ENCODE measurements at regions not wholly inside any gene's neighbourhood (a gene's known extent, or its start where the extent isn't known, plus 50 kb on each side); places are given as distances from the start of the nearest gene placed in this dataset.

GRCh38 chr15:59953392-59953883 lies 50.7 kb upstream of the FOXB1 start:
- Mint-ChIP-seq H3K27me3 (peaks cover 32% of the 10 kb centered on the region), H3K4me1 (peaks cover 17% of the 10 kb centered on the region), H3K36me3 (peaks cover 9% of the 10 kb centered on the region), H3K9me3 (ENCODE audit: low read depth) (peaks cover 6% of the 10 kb centered on the region), H3K27ac (no peak overlapping the region), H3K4me3 (no peak overlapping the region)
- DNase-seq (no peak), ATAC-seq (no peak)
- CTCF ChIA-PET, result no interaction called here

DNA sequence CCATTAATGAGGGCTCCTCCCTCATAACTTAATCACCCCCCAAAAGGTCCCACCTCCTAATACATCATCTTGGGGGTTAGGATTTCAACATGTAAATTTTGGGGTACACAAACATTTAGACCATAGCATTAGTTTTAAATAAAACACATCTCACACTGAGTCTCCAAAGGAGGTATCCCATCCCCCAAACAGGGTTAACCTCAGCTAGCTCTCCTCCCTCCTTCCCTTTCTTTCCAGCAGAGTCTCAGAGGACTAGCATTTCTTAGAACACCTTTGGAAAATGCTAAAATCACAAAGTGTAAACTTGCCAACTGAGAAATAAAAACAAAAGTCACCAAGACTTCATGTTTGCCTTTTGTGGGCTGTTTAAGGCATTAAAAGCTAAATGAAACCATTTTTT lies 51.2 kb upstream of the FOXB1 start:
- peaks cover 5% of the 10 kb centered on the region for H3K9me3 Mint-ChIP-seq (ENCODE audit: low read depth)
- ATAC-seq (no peak), DNase-seq (no peak)
- H3K4me3 Mint-ChIP-seq, result no peak overlapping the region
- peaks cover 32% of the 10 kb centered on the region for H3K27me3 Mint-ChIP-seq
- H3K36me3 Mint-ChIP-seq, result peaks cover 8% of the 10 kb centered on the region
- CTCF ChIA-PET, result no interaction called here
- H3K27ac Mint-ChIP-seq, result no peak overlapping the region
- H3K4me1 Mint-ChIP-seq, result peaks cover 13% of the 10 kb centered on the region

GRCh38 chr15:59950603-59951388 lies 53.3 kb upstream of the FOXB1 start:
- no peak for DNase-seq
- Mint-ChIP-seq H3K36me3 (peaks cover 4% of the 10 kb centered on the region), H3K4me1 (peaks cover 13% of the 10 kb centered on the region), H3K9me3 (ENCODE audit: low read depth) (no peaks in the 10 kb centered on the region), H3K4me3 (no peak overlapping the region), H3K27ac (no peak overlapping the region), H3K27me3 (peaks cover 34% of the 10 kb centered on the region)
- CTCF ChIA-PET, result interaction anchor here (1.2 to 1.4 kb wide), 2 partner anchors 10 to 46 kb away, joined by 3 to 4 read pairs; no protein-coding TSS in a partner anchor
- ATAC-seq, result no peak

DNA sequence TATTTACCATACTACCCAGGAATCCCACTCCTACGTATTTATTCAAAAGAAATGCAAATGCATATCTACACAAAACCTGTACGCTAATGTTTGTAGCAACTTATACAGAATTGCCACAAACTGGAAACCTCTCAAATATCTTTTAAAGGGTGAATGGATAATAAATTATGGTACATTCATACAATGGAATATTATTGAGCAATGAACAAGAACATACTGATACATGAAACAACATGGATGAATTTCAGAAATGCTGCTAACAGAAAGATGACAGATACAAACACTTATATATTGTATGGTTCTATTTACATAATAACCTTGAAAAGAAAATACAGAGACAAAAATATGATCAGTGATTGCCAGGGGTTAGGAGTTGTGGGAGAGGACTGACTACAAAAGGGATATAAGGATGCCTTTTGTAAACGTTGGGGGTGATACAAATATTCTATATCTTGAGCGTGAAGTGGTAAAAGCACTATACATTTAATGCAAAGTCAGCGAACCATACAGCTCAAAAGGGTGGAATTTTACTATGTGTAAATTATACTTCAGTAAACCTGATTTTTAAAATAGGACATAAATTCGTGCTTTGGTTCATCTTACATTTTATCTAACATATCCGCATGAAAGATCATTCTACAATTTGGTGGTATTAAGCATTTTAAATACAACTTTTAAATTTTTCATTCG lies 55.0 kb upstream of the FOXB1 start:
- DNase-seq (no peak), ATAC-seq (no peak)
- CTCF ChIA-PET, result interaction anchor here (1.4 kb wide), 1 partner anchor 8 kb away, joined by 3 read pairs; no protein-coding TSS in a partner anchor
- Mint-ChIP-seq H3K4me3 (no peak overlapping the region), H3K9me3 (ENCODE audit: low read depth) (no peaks in the 10 kb centered on the region), H3K4me1 (peaks cover 13% of the 10 kb centered on the region), H3K27ac (no peak overlapping the region), H3K36me3 (peaks cover 4% of the 10 kb centered on the region), H3K27me3 (peaks cover 23% of the 10 kb centered on the region)

DNA sequence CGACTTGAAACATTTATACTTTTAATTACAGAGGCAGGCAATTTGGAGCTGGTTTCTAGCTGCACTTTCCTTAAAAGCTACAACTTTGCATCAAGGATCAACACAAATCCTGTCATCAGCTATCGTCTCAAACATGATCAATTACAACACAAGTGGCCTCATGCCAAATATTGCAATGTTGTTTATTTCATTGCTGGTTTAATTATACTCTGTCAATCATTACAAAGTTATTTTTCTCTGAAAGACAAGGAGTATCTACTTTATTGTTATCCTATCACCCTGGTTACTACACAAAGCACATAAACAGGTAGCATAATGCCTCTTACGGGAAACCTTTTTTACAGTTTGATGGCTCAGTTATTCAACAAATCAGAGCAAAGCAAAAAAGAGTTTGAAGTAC lies 58.0 kb upstream of the FOXB1 start:
- peaks cover 13% of the 10 kb centered on the region for H3K4me1 Mint-ChIP-seq
- H3K9me3 Mint-ChIP-seq (ENCODE audit: low read depth), result no peaks in the 10 kb centered on the region

GRCh38 chr15:59945036-59945435 lies 59.1 kb upstream of the FOXB1 start:
- H3K9me3 Mint-ChIP-seq (ENCODE audit: low read depth), result no peaks in the 10 kb centered on the region
- peaks cover 2% of the 10 kb centered on the region for H3K36me3 Mint-ChIP-seq
- DNase-seq (no peak), ATAC-seq (no peak)
- CTCF ChIA-PET, result interaction anchor here (1.0 to 1.3 kb wide), 2 partner anchors 14 to 193 kb away, joined by 4 to 5 read pairs; no protein-coding TSS in a partner anchor
- H3K4me3 Mint-ChIP-seq, result no peak overlapping the region
- H3K27ac Mint-ChIP-seq, result no peak overlapping the region
- H3K4me1 Mint-ChIP-seq, result peaks cover 10% of the 10 kb centered on the region
- peaks cover 26% of the 10 kb centered on the region for H3K27me3 Mint-ChIP-seq

More for the DNA sequence above, 58.0 kb upstream of the FOXB1 start:
- Mint-ChIP-seq H3K36me3 (peaks cover 2% of the 10 kb centered on the region), H3K27me3 (peaks cover 22% of the 10 kb centered on the region), H3K4me3 (no peak overlapping the region), H3K27ac (no peak overlapping the region)
- DNase-seq, result no peak
- CTCF ChIA-PET, result no interaction called here
- ATAC-seq, result no peak

DNA sequence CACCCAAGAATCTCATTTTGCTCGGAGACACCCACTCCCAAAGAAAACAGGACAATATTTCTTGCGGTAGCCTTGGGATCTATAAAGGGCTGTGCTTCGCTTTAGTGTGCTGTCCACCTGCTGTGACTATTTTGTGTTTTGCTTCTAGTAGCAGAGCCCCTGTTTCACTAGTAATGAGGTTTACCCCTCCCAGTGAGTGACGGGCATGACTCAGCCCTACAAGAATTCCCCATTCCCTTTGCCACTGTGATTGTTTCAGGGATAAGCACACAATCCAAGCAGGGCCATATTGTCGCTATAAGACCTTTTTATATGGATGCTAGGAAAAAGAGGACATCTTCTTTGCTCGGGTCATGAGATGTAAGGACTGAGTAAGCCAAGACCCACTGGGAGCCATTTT lies 62.5 kb upstream of the FOXB1 start:
- Mint-ChIP-seq H3K27ac (no peak overlapping the region), H3K4me3 (no peak overlapping the region), H3K36me3 (no peaks in the 10 kb centered on the region), H3K27me3 (peaks cover 33% of the 10 kb centered on the region), H3K9me3 (ENCODE audit: low read depth) (no peaks in the 10 kb centered on the region), H3K4me1 (no peaks in the 10 kb centered on the region)
- CTCF ChIA-PET, result no interaction called here
- no peak for ATAC-seq
- DNase-seq, result no peak

GRCh38 chr15:59940928-59941327 lies 63.2 kb upstream of the FOXB1 start:
- Mint-ChIP-seq H3K27ac (no peak overlapping the region), H3K9me3 (ENCODE audit: low read depth) (no peaks in the 10 kb centered on the region), H3K4me3 (no peak overlapping the region), H3K36me3 (no peaks in the 10 kb centered on the region), H3K4me1 (no peaks in the 10 kb centered on the region), H3K27me3 (peaks cover 33% of the 10 kb centered on the region)
- CTCF ChIA-PET, result interaction anchor here (0.7 kb wide), 1 partner anchor 9 kb away, joined by 3 read pairs; no protein-coding TSS in a partner anchor
- ATAC-seq, result no peak
- DNase-seq, result no peak

GRCh38 chr15:59940456-59940855 lies 63.7 kb upstream of the FOXB1 start:
- no peak for ATAC-seq
- peaks cover 35% of the 10 kb centered on the region for H3K27me3 Mint-ChIP-seq
- H3K4me3 Mint-ChIP-seq, result no peak overlapping the region
- CTCF ChIA-PET, result interaction anchor here (0.7 kb wide), 1 partner anchor 10 kb away, joined by 3 read pairs; no protein-coding TSS in a partner anchor
- H3K27ac Mint-ChIP-seq, result no peak overlapping the region
- DNase-seq, result no peak
- no peaks in the 10 kb centered on the region for H3K4me1 Mint-ChIP-seq
- H3K36me3 Mint-ChIP-seq, result no peaks in the 10 kb centered on the region
- no peaks in the 10 kb centered on the region for H3K9me3 Mint-ChIP-seq (ENCODE audit: low read depth)

- Mint-ChIP-seq H3K9me3 (ENCODE audit: low read depth) (no peaks in the 10 kb centered on the region), H3K4me1 (peaks cover 3% of the 10 kb centered on the region), H3K27me3 (peaks cover 60% of the 10 kb centered on the region), H3K36me3 (no peaks in the 10 kb centered on the region), H3K4me3 (no peak overlapping the region), H3K27ac (no peak overlapping the region)
- CTCF ChIA-PET, result no interaction called here
- ATAC-seq (no peak), DNase-seq (no peak)
These were observed 67.4 kb upstream of the FOXB1 start for GRCh38 chr15:59936741-59937140.

DNA sequence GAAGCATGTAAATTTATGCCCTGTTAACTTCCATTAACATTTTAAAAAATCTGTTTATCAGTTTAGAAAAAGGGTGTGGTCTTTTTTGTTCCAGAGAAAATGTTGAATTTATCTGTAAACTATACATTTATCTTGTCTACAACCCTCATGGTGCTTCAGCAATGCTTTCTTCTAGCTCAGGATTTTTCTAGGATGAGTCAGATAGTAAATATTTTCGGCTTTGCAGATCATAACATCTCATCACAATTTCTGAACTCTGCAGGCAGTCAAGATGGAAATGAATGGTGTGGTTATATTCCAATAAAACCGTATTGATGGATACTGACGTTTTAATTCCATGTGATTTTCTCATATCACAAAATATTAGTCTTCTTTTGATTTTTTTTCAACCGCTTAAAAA lies 70.5 kb upstream of the FOXB1 start:
- Mint-ChIP-seq H3K4me3 (no peak overlapping the region), H3K4me1 (peaks cover 15% of the 10 kb centered on the region), H3K27ac (no peak overlapping the region), H3K27me3 (peaks cover 57% of the 10 kb centered on the region), H3K36me3 (no peaks in the 10 kb centered on the region), H3K9me3 (ENCODE audit: low read depth) (no peaks in the 10 kb centered on the region)
- ATAC-seq, result no peak
- no peak for DNase-seq
- CTCF ChIA-PET, result no interaction called here

DNA sequence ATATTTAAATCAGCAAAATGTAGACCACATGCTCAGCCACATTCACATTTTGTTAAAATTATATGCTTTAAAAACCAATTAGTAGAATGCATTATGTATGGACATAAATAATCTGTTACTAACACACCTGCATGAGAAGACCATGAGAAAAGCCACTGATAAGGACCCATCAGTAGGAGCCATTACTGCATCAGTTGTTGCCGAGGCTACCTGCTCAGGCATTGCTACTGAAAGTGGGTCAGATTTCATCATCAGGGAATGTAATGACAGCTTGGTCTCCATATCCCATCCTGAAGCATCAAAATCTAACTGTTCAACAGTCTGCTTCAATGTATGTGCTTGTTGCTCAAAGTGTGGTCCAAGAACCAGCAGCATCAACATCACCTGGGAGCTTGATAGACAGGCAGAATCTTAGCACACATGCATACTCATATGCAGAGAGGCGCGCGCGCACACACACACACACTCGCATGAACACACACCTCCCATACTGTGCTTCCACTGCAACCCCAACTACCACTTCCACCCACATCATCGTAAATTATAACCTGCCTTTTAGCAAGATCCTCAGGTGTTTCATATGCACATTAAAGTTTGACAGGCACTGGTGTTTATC lies 72.4 kb upstream of the FOXB1 start:
- Mint-ChIP-seq H3K9me3 (ENCODE audit: low read depth) (no peaks in the 10 kb centered on the region), H3K4me1 (peaks cover 15% of the 10 kb centered on the region), H3K27ac (no peak overlapping the region), H3K36me3 (no peaks in the 10 kb centered on the region), H3K27me3 (peaks cover 55% of the 10 kb centered on the region), H3K4me3 (no peak overlapping the region)
- DNase-seq, result peak; percentile 45
- ATAC-seq, result no peak
- CTCF ChIA-PET, result interaction anchor here (1.3 to 2.0 kb wide), 4 partner anchors 11 to 395 kb away, joined by 4 read pairs; no protein-coding TSS in a partner anchor

GRCh38 chr15:59924812-59925522 lies 79.1 kb upstream of the FOXB1 start:
- no peak overlapping the region for H3K4me3 Mint-ChIP-seq
- H3K27ac Mint-ChIP-seq, result no peak overlapping the region
- H3K9me3 Mint-ChIP-seq (ENCODE audit: low read depth), result peaks cover 3% of the 10 kb centered on the region
- ATAC-seq, result no peak
- CTCF ChIA-PET, result interaction anchor here (0.8 to 1.4 kb wide), 2 partner anchors 79 to 233 kb away, joined by 3 to 4 read pairs; partner anchors contain the start of gene FOXB1
- peaks cover 22% of the 10 kb centered on the region for H3K27me3 Mint-ChIP-seq
- no peak for DNase-seq
- H3K4me1 Mint-ChIP-seq, result peaks cover 21% of the 10 kb centered on the region
- H3K36me3 Mint-ChIP-seq, result peaks cover 1% of the 10 kb centered on the region

Data from activated CD8-positive, alpha-beta memory T cell treated with anti-CD3 and anti-CD28 coated beads, Interleukin-2, amount 10 ng/mL, durations not matched to agents 7 days and 5 days (primary cell).